ENCODE measurements at regions not wholly inside any gene's neighbourhood (a gene's known extent, or its start where the extent isn't known, plus 50 kb on each side); places are given as distances from the start of the nearest gene placed in this dataset.

GRCh38 chr20:40319056-40319455, 370.0 kb downstream of the MAFB start:
- no peak for TF ChIP-seq CTCF (IDR thresholded peaks at IDR 0.05)
- no peak for TF ChIP-seq POLR2A (IDR thresholded peaks at IDR 0.05)
- no peak for TF ChIP-seq EP300 (IDR thresholded peaks at IDR 0.05)

All from ovary (tissue), 3 donors.